ENCODE measurements at regions not wholly inside any gene's neighbourhood (a gene's known extent, or its start where the extent isn't known, plus 50 kb on each side); places are given as distances from the start of the nearest gene placed in this dataset.

DNA sequence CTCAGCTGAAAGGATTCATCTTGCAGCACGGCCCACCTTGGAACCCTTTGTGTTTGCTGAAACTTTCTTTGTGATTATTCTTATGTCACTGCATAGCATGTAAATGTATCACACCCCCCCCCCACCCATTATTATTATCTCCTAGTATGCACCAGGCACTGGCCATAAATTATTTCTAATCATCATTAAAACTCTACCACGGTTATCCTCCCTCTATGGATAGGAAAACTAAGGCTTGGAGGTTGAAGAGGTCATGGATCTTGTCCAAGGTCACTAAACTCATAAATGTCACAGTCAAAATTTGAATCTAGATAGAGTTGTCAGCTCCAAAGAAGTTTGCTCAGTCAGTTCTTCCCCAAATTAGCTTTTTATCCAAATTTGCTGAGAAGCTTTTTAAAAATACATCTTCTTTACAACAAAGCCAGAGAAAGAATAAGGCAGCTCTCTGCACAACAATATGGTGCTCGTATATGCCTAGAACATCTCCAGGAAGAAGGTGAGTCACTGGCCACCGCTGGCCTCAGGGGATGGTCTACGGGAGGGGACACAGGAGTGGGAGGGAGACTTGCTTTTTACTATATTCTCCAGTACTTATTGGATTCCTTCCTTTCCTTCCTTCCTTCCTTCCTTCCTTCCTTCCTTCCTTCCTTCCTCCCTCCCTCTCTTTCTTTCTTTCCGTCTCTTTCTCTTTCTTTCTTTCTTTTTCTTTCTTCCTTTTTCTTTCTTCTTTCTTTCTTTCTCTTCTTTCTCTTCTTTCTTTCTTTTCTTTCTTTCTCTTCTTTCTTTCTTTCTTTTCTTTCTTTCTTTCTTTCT, 134.5 kb downstream of the VEGFA start:
- ATAC-seq: no peak
- TF ChIP-seq, protein P1, sequence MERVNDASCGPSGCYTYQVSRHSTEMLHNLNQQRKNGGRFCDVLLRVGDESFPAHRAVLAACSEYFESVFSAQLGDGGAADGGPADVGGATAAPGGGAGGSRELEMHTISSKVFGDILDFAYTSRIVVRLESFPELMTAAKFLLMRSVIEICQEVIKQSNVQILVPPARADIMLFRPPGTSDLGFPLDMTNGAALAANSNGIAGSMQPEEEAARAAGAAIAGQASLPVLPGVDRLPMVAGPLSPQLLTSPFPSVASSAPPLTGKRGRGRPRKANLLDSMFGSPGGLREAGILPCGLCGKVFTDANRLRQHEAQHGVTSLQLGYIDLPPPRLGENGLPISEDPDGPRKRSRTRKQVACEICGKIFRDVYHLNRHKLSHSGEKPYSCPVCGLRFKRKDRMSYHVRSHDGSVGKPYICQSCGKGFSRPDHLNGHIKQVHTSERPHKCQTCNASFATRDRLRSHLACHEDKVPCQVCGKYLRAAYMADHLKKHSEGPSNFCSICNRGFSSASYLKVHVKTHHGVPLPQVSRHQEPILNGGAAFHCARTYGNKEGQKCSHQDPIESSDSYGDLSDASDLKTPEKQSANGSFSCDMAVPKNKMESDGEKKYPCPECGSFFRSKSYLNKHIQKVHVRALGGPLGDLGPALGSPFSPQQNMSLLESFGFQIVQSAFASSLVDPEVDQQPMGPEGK (CRISPR knock-in tag; IDR thresholded peaks at IDR 0.05; ENCODE audit: borderline replicate concordance): no peak
- TF ChIP-seq BACH2 (CRISPR knock-in tag; IDR thresholded peaks at IDR 0.05; ENCODE audit: borderline replicate concordance) (no peak), RARB (CRISPR knock-in tag; IDR thresholded peaks at IDR 0.05) (no peak), CSDC2 (CRISPR knock-in tag; IDR thresholded peaks at IDR 0.05) (no peak), ESRRG (CRISPR knock-in tag; IDR thresholded peaks at IDR 0.05) (no peak), ZFP30 (CRISPR knock-in tag; IDR thresholded peaks at IDR 0.05) (no peak), GLIS3 (CRISPR knock-in tag; IDR thresholded peaks at IDR 0.05) (no peak), ZNF70 (CRISPR knock-in tag; IDR thresholded peaks at IDR 0.05) (no peak), ZFP3 (CRISPR knock-in tag; IDR thresholded peaks at IDR 0.05) (no peak), ZNF565 (CRISPR knock-in tag; conservative IDR thresholded peaks at IDR 0.05; ENCODE audit: low read depth) (no peak), ISL1 (CRISPR knock-in tag; IDR thresholded peaks at IDR 0.05) (no peak), TCF4 (CRISPR knock-in tag; IDR thresholded peaks at IDR 0.05; ENCODE audit: borderline replicate concordance) (no peak), TOX (CRISPR knock-in tag; IDR thresholded peaks at IDR 0.05; ENCODE audit: borderline replicate concordance) (no peak)
- TF ChIP-seq, protein P2, sequence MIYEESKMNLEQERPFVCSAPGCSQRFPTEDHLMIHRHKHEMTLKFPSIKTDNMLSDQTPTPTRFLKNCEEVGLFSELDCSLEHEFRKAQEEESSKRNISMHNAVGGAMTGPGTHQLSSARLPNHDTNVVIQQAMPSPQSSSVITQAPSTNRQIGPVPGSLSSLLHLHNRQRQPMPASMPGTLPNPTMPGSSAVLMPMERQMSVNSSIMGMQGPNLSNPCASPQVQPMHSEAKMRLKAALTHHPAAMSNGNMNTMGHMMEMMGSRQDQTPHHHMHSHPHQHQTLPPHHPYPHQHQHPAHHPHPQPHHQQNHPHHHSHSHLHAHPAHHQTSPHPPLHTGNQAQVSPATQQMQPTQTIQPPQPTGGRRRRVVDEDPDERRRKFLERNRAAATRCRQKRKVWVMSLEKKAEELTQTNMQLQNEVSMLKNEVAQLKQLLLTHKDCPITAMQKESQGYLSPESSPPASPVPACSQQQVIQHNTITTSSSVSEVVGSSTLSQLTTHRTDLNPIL (CRISPR knock-in tag; IDR thresholded peaks at IDR 0.05; ENCODE audit: low read depth): no peak
- TF ChIP-seq, protein P3, sequence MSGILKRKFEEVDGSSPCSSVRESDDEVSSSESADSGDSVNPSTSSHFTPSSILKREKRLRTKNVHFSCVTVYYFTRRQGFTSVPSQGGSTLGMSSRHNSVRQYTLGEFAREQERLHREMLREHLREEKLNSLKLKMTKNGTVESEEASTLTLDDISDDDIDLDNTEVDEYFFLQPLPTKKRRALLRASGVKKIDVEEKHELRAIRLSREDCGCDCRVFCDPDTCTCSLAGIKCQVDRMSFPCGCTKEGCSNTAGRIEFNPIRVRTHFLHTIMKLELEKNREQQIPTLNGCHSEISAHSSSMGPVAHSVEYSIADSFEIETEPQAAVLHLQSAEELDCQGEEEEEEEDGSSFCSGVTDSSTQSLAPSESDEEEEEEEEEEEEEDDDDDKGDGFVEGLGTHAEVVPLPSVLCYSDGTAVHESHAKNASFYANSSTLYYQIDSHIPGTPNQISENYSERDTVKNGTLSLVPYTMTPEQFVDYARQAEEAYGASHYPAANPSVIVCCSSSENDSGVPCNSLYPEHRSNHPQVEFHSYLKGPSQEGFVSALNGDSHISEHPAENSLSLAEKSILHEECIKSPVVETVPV (CRISPR knock-in tag; IDR thresholded peaks at IDR 0.05): no peak
- TF ChIP-seq, protein P4, sequence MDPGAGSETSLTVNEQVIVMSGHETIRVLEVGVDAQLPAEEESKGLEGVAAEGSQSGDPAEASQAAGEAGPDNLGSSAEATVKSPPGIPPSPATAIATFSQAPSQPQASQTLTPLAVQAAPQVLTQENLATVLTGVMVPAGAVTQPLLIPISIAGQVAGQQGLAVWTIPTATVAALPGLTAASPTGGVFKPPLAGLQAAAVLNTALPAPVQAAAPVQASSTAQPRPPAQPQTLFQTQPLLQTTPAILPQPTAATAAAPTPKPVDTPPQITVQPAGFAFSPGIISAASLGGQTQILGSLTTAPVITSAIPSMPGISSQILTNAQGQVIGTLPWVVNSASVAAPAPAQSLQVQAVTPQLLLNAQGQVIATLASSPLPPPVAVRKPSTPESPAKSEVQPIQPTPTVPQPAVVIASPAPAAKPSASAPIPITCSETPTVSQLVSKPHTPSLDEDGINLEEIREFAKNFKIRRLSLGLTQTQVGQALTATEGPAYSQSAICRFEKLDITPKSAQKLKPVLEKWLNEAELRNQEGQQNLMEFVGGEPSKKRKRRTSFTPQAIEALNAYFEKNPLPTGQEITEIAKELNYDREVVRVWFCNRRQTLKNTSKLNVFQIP (CRISPR knock-in tag; IDR thresholded peaks at IDR 0.05; ENCODE audit: borderline replicate concordance, low read depth): no peak

DNA sequence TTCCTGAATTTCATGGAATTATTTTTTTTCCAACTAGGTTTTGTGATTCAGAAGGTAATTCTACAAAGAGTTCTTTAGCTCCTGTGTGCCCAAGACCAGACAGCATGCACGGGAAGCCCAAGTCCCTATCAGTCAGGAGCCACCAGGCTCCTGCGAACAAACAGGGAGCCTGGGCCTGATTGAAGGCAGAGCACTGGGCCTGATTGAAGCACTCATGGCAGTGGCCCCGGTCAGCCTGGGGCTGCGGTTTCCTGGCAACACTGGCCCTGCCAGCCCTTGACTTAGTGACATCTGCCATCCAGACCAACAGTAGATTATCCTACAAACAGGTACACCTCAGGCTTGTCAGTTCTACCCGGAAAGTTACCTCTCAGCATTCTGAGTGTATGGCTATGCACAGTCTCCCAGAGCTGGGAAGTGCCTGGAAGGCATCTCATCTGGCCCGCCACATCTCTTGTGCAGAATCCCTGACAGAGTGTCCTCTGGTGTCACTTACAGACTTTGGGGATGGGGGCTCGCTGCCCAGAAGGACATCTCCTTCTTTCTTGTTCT, 133.8 kb downstream of the VEGFA start:
- TF ChIP-seq ZNF70 (CRISPR knock-in tag; IDR thresholded peaks at IDR 0.05): no peak
- peak; percentile 53; the same call in 1 of the 2 replicates for TF ChIP-seq TCF4 (CRISPR knock-in tag; IDR thresholded peaks at IDR 0.05; ENCODE audit: borderline replicate concordance)
- TF ChIP-seq, protein P5, sequence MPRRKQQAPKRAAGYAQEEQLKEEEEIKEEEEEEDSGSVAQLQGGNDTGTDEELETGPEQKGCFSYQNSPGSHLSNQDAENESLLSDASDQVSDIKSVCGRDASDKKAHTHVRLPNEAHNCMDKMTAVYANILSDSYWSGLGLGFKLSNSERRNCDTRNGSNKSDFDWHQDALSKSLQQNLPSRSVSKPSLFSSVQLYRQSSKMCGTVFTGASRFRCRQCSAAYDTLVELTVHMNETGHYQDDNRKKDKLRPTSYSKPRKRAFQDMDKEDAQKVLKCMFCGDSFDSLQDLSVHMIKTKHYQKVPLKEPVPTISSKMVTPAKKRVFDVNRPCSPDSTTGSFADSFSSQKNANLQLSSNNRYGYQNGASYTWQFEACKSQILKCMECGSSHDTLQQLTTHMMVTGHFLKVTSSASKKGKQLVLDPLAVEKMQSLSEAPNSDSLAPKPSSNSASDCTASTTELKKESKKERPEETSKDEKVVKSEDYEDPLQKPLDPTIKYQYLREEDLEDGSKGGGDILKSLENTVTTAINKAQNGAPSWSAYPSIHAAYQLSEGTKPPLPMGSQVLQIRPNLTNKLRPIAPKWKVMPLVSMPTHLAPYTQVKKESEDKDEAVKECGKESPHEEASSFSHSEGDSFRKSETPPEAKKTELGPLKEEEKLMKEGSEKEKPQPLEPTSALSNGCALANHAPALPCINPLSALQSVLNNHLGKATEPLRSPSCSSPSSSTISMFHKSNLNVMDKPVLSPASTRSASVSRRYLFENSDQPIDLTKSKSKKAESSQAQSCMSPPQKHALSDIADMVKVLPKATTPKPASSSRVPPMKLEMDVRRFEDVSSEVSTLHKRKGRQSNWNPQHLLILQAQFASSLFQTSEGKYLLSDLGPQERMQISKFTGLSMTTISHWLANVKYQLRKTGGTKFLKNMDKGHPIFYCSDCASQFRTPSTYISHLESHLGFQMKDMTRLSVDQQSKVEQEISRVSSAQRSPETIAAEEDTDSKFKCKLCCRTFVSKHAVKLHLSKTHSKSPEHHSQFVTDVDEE (CRISPR knock-in tag; IDR thresholded peaks at IDR 0.05): peak; percentile 52; the same call in 1 of the 2 replicates
- no peak for TF ChIP-seq OSR1 (CRISPR knock-in tag; IDR thresholded peaks at IDR 0.05)
- peak; percentile 57; the same call in 1 of the 3 replicates for ATAC-seq

DNA sequence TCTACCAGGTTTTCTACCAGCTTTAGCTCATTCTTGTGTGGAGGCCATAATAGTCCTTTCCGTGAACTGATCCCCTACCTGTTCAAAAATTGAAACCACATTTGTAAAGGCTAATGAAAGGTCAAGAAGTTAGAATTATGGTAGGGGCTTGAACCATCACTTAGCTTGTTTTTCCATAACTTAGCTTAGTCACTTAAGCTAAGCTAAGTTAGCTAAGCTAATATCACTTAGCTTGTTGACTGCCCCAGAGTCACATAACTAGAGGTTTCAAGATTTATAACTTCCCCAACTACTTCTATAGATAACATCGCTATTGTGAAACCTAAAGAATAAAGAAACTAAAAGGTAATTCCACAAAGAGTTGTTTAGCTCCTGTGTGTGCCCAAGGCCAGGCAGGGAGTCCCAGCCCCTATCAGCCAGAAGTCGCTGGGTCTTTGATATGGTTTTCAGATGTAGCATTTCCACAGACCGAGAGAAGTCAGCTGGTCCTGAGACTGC, 131.8 kb downstream of the VEGFA start:
- no peak for ATAC-seq
- TF ChIP-seq, protein P3 (CRISPR knock-in tag; IDR thresholded peaks at IDR 0.05): no peak
- TF ChIP-seq ARNTL (CRISPR knock-in tag; IDR thresholded peaks at IDR 0.05; ENCODE audit: borderline replicate concordance, low read depth) (no peak), ZC3H10 (CRISPR knock-in tag; IDR thresholded peaks at IDR 0.05) (no peak), ZNF565 (CRISPR knock-in tag; conservative IDR thresholded peaks at IDR 0.05; ENCODE audit: low read depth) (no peak), OSR1 (CRISPR knock-in tag; IDR thresholded peaks at IDR 0.05) (no peak), SNAI2 (CRISPR knock-in tag; IDR thresholded peaks at IDR 0.05) (no peak), TCF4 (CRISPR knock-in tag; IDR thresholded peaks at IDR 0.05; ENCODE audit: borderline replicate concordance) (no peak)
